Lower leg skin (tissue), 3 donors: ENCODE measurements at regions not wholly inside any gene's neighbourhood (a gene's known extent, or its start where the extent isn't known, plus 50 kb on each side); places are given as distances from the start of the nearest gene placed in this dataset.

ENCODE experiments used
- CTCF ChIP-seq, 3 donors: fragments of 450-650 bp; IDR thresholded peaks; one replicate each; pipeline ENCODE4 v1.5.1; 2016; ENCODE audit warnings: antibody characterized with exemption in 3 of 3, mild to moderate bottlenecking in 3 of 3, moderate library complexity in 2 of 3
- POLR2A ChIP-seq, 2 donors: fragments of 450-650 bp; IDR thresholded peaks; one replicate each; pipeline ENCODE4 v1.6.1; 2016 to 2017; ENCODE audit warnings: antibody characterized with exemption in 2 of 2, mild to moderate bottlenecking in 1 of 2, moderate library complexity in 1 of 2

GRCh38 chr9:71333321-71333720, 211.9 kb upstream of the TRPM3 start:
- TF ChIP-seq CTCF (IDR thresholded peaks at IDR 0.05) (no peak), POLR2A (IDR thresholded peaks at IDR 0.05) (no peak)
